ENCODE measurements at regions not wholly inside any gene's neighbourhood (a gene's known extent, or its start where the extent isn't known, plus 50 kb on each side); places are given as distances from the start of the nearest gene placed in this dataset.
"Not testable (repeated sequence)": the region's sequence is repeated elsewhere in the genome, so short reads cannot be mapped to it uniquely, and the experiment has no call there.

- no peak overlapping the region for H3K27ac ChIP-seq (ENCODE audit: insufficient read depth, low read length, poor library complexity, severe bottlenecking)
- no peaks in the 10 kb centered on the region for H3K4me1 ChIP-seq (ENCODE audit: control insufficient read depth, insufficient read depth, low read length, poor library complexity, severe bottlenecking)
- H3K36me3 ChIP-seq (ENCODE audit: control insufficient read depth, insufficient read depth, low read length): no peaks in the 10 kb centered on the region
- DNase-seq: no peak
- H3K27me3 ChIP-seq (replicated peaks; ENCODE audit: control insufficient read depth, insufficient read depth, low read length, poor library complexity, severe bottlenecking): no peaks in the 10 kb centered on the region
- H3K4me3 ChIP-seq (ENCODE audit: insufficient read depth, low read depth, low read length, poor library complexity, severe bottlenecking): no peak overlapping the region
- no peaks in the 10 kb centered on the region for H3K9me3 ChIP-seq (ENCODE audit: control insufficient read depth, low read length)
These were observed 74.3 kb upstream of the GUCY1A1 start for GRCh38 chr4:155592179-155592937.

- H3K9me3 ChIP-seq (ENCODE audit: control insufficient read depth, low read length): no peaks in the 10 kb centered on the region
- H3K27ac ChIP-seq (ENCODE audit: insufficient read depth, low read length, poor library complexity, severe bottlenecking): no peak overlapping the region
- no peak for DNase-seq
- H3K4me3 ChIP-seq (ENCODE audit: insufficient read depth, low read depth, low read length, poor library complexity, severe bottlenecking): no peak overlapping the region
- no peaks in the 10 kb centered on the region for H3K36me3 ChIP-seq (ENCODE audit: control insufficient read depth, insufficient read depth, low read length)
- H3K4me1 ChIP-seq (ENCODE audit: control insufficient read depth, insufficient read depth, low read length, poor library complexity, severe bottlenecking): no peaks in the 10 kb centered on the region
- no peaks in the 10 kb centered on the region for H3K27me3 ChIP-seq (replicated peaks; ENCODE audit: control insufficient read depth, insufficient read depth, low read length, poor library complexity, severe bottlenecking)
These were observed 74.9 kb upstream of the GUCY1A1 start for GRCh38 chr4:155591738-155592143.

- Histone ChIP-seq H3K36me3 (ENCODE audit: control insufficient read depth, insufficient read depth, low read length) (no peaks in the 10 kb centered on the region), H3K27ac (ENCODE audit: insufficient read depth, low read length, poor library complexity, severe bottlenecking) (no peak overlapping the region), H3K9me3 (ENCODE audit: control insufficient read depth, low read length) (no peaks in the 10 kb centered on the region), H3K27me3 (replicated peaks; ENCODE audit: control insufficient read depth, insufficient read depth, low read length, poor library complexity, severe bottlenecking) (no peaks in the 10 kb centered on the region), H3K4me1 (ENCODE audit: control insufficient read depth, insufficient read depth, low read length, poor library complexity, severe bottlenecking) (no peaks in the 10 kb centered on the region), H3K4me3 (ENCODE audit: insufficient read depth, low read depth, low read length, poor library complexity, severe bottlenecking) (no peak overlapping the region)
- no peak for DNase-seq
These were observed 75.7 kb upstream of the GUCY1A1 start for GRCh38 chr4:155590796-155591585.

- Histone ChIP-seq H3K36me3 (ENCODE audit: control insufficient read depth, insufficient read depth, low read length) (no peaks in the 10 kb centered on the region), H3K4me1 (ENCODE audit: control insufficient read depth, insufficient read depth, low read length, poor library complexity, severe bottlenecking) (no peaks in the 10 kb centered on the region), H3K27ac (ENCODE audit: insufficient read depth, low read length, poor library complexity, severe bottlenecking) (no peak overlapping the region), H3K27me3 (replicated peaks; ENCODE audit: control insufficient read depth, insufficient read depth, low read length, poor library complexity, severe bottlenecking) (no peaks in the 10 kb centered on the region), H3K9me3 (ENCODE audit: control insufficient read depth, low read length) (no peaks in the 10 kb centered on the region), H3K4me3 (ENCODE audit: insufficient read depth, low read depth, low read length, poor library complexity, severe bottlenecking) (no peak overlapping the region)
- no peak for DNase-seq
These were observed 78.2 kb upstream of the GUCY1A1 start for GRCh38 chr4:155588437-155588836.

- no peak overlapping the region for H3K27ac ChIP-seq (ENCODE audit: insufficient read depth, low read length, poor library complexity, severe bottlenecking)
- no peak overlapping the region for H3K4me3 ChIP-seq (ENCODE audit: insufficient read depth, low read depth, low read length, poor library complexity, severe bottlenecking)
- no peaks in the 10 kb centered on the region for H3K27me3 ChIP-seq (replicated peaks; ENCODE audit: control insufficient read depth, insufficient read depth, low read length, poor library complexity, severe bottlenecking)
- no peaks in the 10 kb centered on the region for H3K9me3 ChIP-seq (ENCODE audit: control insufficient read depth, low read length)
- DNase-seq: no peak
- H3K36me3 ChIP-seq (ENCODE audit: control insufficient read depth, insufficient read depth, low read length): no peaks in the 10 kb centered on the region
- no peaks in the 10 kb centered on the region for H3K4me1 ChIP-seq (ENCODE audit: control insufficient read depth, insufficient read depth, low read length, poor library complexity, severe bottlenecking)
These were observed 78.9 kb upstream of the GUCY1A1 start for GRCh38 chr4:155587766-155588165.

- DNase-seq: no peak
- no peak overlapping the region for H3K4me3 ChIP-seq (ENCODE audit: insufficient read depth, low read depth, low read length, poor library complexity, severe bottlenecking)
- H3K27ac ChIP-seq (ENCODE audit: insufficient read depth, low read length, poor library complexity, severe bottlenecking): no peak overlapping the region
- H3K27me3 ChIP-seq (replicated peaks; ENCODE audit: control insufficient read depth, insufficient read depth, low read length, poor library complexity, severe bottlenecking): no peaks in the 10 kb centered on the region
- no peaks in the 10 kb centered on the region for H3K4me1 ChIP-seq (ENCODE audit: control insufficient read depth, insufficient read depth, low read length, poor library complexity, severe bottlenecking)
- H3K36me3 ChIP-seq (ENCODE audit: control insufficient read depth, insufficient read depth, low read length): no peaks in the 10 kb centered on the region
- H3K9me3 ChIP-seq (ENCODE audit: control insufficient read depth, low read length): no peaks in the 10 kb centered on the region
These were observed 83.6 kb upstream of the GUCY1A1 start for GRCh38 chr4:155582971-155583437.

GRCh38 chr4:155582041-155582440 is 84.6 kb upstream of the GUCY1A1 start:
- Histone ChIP-seq H3K27ac (ENCODE audit: insufficient read depth, low read length, poor library complexity, severe bottlenecking) (no peak overlapping the region), H3K9me3 (ENCODE audit: control insufficient read depth, low read length) (no peaks in the 10 kb centered on the region), H3K36me3 (ENCODE audit: control insufficient read depth, insufficient read depth, low read length) (no peaks in the 10 kb centered on the region), H3K4me1 (ENCODE audit: control insufficient read depth, insufficient read depth, low read length, poor library complexity, severe bottlenecking) (no peaks in the 10 kb centered on the region), H3K4me3 (ENCODE audit: insufficient read depth, low read depth, low read length, poor library complexity, severe bottlenecking) (no peak overlapping the region), H3K27me3 (replicated peaks; ENCODE audit: control insufficient read depth, insufficient read depth, low read length, poor library complexity, severe bottlenecking) (no peaks in the 10 kb centered on the region)
- no peak for DNase-seq

- no peak for DNase-seq
- Histone ChIP-seq H3K9me3 (ENCODE audit: control insufficient read depth, low read length) (no peaks in the 10 kb centered on the region), H3K27ac (ENCODE audit: insufficient read depth, low read length, poor library complexity, severe bottlenecking) (no peak overlapping the region), H3K36me3 (ENCODE audit: control insufficient read depth, insufficient read depth, low read length) (no peaks in the 10 kb centered on the region), H3K27me3 (replicated peaks; ENCODE audit: control insufficient read depth, insufficient read depth, low read length, poor library complexity, severe bottlenecking) (no peaks in the 10 kb centered on the region), H3K4me1 (ENCODE audit: control insufficient read depth, insufficient read depth, low read length, poor library complexity, severe bottlenecking) (no peaks in the 10 kb centered on the region), H3K4me3 (ENCODE audit: insufficient read depth, low read depth, low read length, poor library complexity, severe bottlenecking) (no peak overlapping the region)
These were observed 87.8 kb upstream of the GUCY1A1 start for GRCh38 chr4:155578726-155579370.

GRCh38 chr4:155578219-155578618 is 88.4 kb upstream of the GUCY1A1 start:
- no peaks in the 10 kb centered on the region for H3K9me3 ChIP-seq (ENCODE audit: control insufficient read depth, low read length)
- no peaks in the 10 kb centered on the region for H3K4me1 ChIP-seq (ENCODE audit: control insufficient read depth, insufficient read depth, low read length, poor library complexity, severe bottlenecking)
- no peak overlapping the region for H3K4me3 ChIP-seq (ENCODE audit: insufficient read depth, low read depth, low read length, poor library complexity, severe bottlenecking)
- no peak overlapping the region for H3K27ac ChIP-seq (ENCODE audit: insufficient read depth, low read length, poor library complexity, severe bottlenecking)
- DNase-seq: no peak
- H3K27me3 ChIP-seq (replicated peaks; ENCODE audit: control insufficient read depth, insufficient read depth, low read length, poor library complexity, severe bottlenecking): no peaks in the 10 kb centered on the region
- H3K36me3 ChIP-seq (ENCODE audit: control insufficient read depth, insufficient read depth, low read length): no peaks in the 10 kb centered on the region

GRCh38 chr4:155574329-155574728 is 92.3 kb upstream of the GUCY1A1 start:
- not testable (repeated sequence) for H3K9me3 ChIP-seq (ENCODE audit: control insufficient read depth, low read length); H3K27ac ChIP-seq (ENCODE audit: insufficient read depth, low read length, poor library complexity, severe bottlenecking); H3K4me3 ChIP-seq (ENCODE audit: insufficient read depth, low read depth, low read length, poor library complexity, severe bottlenecking); H3K27me3 ChIP-seq (replicated peaks; ENCODE audit: control insufficient read depth, insufficient read depth, low read length, poor library complexity, severe bottlenecking); H3K36me3 ChIP-seq (ENCODE audit: control insufficient read depth, insufficient read depth, low read length); H3K4me1 ChIP-seq (ENCODE audit: control insufficient read depth, insufficient read depth, low read length, poor library complexity, severe bottlenecking); DNase-seq

Data from effector memory CD4-positive, alpha-beta T cell (primary cell).